Non-pigmented ciliary epithelial cell (primary cell): ENCODE measurements at regions not wholly inside any gene's neighbourhood (a gene's known extent, or its start where the extent isn't known, plus 50 kb on each side); places are given as distances from the start of the nearest gene placed in this dataset.

Source experiments
- DNase-seq: peaks from one replicate; pipeline ENCODE4 v3.0.0-alpha.2; 2010; ENCODE audit warnings: low read depth

DNA sequence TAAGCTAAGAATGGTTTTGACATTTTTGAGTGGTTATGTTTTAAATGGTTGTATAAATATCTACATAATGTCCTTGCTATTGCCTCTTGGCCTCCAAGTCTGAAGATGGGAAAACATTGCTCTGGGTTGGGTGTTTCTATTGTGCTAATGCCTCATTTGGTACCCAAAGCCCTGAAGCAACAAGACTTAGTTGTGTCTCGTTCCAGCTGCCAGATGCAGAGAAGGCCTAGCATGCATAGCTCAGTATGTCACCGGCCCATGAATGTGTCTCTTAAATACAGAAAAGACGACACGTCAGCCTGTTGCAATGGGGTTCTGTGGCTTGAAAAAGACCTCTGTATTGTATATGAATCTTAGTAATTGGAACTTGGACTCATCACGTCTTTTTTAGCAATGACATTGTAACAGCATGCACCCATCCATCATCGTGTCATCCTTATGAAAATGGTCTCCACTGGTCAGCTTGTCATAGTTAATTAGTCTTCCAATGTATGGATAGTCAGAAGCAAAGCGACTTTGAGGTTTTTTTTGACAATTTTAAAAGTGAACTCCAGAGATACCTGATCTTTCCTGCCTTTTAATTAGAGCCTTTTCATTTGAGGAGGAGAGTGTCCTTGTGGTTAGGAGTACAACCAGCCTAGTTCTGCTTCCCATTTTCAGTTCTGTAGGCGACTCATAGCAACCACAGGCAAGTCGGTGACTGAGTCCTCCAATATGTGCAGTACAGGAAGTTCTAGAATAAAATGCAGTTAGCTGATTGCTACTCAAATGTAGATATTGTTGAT is 126.4 kb upstream of the GATB start:
- no peak for DNase-seq

- DNase-seq, result no peak
These were observed 124.3 kb upstream of the GATB start for GRCh38 chr4:151885123-151885522.

GRCh38 chr4:151883747-151884146 is 122.9 kb upstream of the GATB start:
- no peak for DNase-seq

GRCh38 chr4:151882072-151882803 is 121.4 kb upstream of the GATB start:
- no peak for DNase-seq

GRCh38 chr4:151879705-151880445 is 119.1 kb upstream of the GATB start:
- no peak for DNase-seq

- no peak for DNase-seq
These were observed 115.7 kb upstream of the GATB start for GRCh38 chr4:151876381-151876988.

DNA sequence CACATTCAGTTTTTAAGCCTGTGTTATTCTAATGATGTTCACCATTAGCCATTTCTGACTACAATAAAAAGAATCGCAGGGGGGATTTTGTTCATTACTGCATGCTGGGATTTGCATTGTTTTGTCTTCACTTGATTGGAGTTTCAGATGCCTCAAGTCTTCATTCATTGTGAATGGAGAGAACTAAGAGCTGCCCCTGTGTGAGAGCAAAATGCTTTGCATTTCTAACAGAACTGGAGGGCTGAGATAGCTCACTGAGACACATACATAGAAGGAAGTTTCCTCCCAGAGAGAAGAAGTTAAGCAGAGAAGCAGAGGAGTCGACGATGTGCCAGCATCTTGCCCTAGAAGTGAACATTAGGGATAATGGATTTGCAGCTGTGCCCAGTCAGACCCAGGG is 113.5 kb upstream of the GATB start:
- DNase-seq, result no peak

DNA sequence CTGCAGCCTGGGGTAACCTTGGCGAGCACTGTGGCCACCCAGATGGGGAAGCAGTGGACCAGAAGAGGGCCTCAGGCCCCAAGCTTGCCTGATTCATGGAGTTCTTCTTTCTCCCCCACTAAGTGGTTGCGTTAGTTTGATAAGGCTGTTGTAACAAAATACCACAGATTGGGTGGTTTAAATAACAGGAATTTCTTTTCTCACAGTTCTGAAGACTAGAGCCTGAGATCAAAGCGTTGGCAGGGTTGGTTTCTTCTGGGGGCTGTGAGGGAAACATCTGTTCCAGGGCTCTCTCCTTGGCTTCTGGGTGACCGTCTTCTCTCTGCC is 105.7 kb upstream of the GATB start:
- DNase-seq, result no peak

DNA sequence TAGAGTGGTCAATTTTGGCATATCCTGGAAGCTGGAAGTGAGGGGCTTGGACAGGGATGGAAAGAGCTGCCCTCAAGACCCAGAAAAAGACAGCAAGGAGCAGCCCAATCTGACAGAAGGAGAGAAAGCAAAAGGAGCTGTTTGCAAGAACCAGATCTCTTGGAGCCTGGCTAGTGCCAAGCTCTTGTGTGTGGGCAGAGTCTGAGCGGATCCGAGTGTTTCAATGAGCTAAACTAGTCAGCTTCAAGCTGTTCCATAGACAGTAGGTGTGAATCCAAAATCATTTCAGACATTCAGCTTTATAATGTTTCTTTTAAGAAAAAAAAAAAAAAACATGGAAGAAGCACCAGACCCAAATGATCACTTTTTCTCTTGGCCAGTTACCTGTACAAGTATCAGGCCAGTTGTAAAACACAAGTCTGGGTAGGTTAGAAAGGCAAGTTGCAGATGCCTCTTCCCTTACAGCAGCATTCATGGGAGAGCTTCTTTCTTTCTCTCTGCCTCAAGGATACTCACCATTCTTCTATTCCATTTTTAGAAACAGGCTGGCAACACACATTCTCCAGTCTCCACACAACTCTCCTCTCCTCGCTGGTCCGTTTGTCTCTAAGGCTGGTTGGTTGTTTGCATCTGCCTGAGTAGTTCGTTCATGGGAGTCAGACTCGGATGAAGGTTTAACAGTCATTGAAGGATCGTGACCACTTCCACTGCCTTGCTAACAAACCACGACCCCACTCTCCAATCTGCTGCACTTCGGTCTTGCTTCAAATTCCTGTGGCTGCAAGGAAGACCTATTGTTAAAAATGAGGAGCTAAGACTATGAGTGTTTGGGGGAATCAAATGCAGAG is 105.2 kb upstream of the GATB start:
- DNase-seq, result no peak

- DNase-seq, result no peak
These were observed 104.5 kb upstream of the GATB start for GRCh38 chr4:151865312-151865711.

DNA sequence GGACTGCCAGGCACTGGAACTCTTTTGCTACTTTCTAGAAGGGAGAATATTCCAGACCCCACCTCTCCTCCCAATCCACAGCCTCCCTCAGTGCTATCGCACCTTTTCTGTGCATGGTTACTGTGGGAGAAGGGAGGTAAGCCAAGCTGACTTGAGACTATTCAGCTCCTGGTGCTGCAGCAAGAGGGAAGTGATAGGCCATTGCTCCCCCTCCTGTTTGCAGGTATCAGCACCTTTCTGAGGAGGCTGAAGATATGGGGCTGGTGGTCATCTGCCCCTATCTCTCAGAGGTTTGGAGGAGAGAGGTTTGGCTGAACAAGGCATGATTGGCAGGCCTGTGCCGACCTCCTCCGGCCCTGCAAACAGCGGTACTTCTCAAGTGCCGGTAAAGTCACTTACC is 103.3 kb upstream of the GATB start:
- DNase-seq, result no peak

- DNase-seq, result no peak
These were observed 102.0 kb upstream of the GATB start for GRCh38 chr4:151862766-151863165.

DNA sequence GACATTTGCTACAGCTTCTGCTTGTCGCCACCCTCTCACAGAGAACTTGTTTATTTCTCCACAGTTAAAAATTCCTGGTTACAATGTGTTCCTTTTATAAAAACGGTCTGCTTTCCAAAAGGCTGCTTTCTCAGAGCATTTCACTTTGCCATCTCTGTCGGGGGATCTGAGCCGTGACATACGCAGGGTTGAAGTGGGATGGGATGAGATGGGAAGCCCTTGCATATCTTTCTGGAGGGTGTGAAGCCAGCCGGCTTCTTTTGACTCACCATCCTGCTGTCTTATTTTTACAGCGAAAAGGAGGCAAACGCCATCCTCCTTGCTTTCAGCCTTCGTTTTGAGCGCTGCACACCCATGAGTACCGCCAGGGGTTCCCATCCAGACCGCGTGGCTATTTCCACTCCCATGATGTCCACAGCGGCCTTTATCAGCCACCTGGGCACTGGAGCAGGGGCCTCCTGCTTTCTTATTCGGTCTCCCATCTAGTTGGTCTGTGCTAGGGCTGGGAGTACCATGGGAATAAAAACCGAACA is 99.8 kb upstream of the GATB start:
- DNase-seq, result no peak

DNA sequence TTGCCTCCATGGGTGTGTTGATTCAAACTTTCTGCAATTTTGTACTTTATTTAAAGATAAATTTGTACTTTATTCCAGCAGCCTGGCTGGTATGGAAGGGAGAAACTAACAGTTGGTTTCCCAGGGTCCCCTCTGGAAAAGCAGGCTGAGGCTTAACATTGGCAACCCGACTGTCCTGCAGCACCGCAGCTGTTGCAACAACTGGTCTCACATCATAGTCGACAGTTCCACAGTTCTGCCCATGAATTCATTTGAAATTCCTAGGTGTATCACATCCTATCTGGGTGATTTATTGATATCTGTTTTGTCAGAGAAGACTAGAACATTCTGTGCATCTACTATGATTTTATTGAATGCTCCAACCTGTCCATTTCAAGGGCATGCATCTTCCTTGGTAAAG is 98.8 kb upstream of the GATB start:
- no peak for DNase-seq

DNA sequence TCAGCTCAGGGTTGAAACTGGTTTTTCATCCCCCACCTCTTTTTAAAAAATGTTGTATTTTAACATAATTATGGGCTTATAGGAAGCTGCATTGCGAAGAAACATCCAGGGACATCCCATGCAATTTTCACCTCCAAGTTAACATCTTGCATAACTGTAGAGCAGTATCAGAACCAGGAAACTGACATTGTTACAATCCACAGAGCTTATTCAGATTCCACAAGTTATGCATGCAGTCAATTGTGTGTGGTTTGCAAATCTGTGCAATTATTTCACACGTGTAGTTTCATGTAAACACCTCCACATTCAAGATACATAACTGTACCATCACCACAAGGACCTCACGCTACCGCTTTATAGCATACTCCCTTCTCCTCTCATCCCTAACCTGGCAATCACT is 97.5 kb upstream of the GATB start:
- no peak for DNase-seq

- no peak for DNase-seq
These were observed 96.6 kb upstream of the GATB start for GRCh38 chr4:151857368-151857767.

GRCh38 chr4:151855747-151856146 is 94.9 kb upstream of the GATB start:
- DNase-seq, result no peak

GRCh38 chr4:151854731-151855130 is 93.9 kb upstream of the GATB start:
- no peak for DNase-seq

DNA sequence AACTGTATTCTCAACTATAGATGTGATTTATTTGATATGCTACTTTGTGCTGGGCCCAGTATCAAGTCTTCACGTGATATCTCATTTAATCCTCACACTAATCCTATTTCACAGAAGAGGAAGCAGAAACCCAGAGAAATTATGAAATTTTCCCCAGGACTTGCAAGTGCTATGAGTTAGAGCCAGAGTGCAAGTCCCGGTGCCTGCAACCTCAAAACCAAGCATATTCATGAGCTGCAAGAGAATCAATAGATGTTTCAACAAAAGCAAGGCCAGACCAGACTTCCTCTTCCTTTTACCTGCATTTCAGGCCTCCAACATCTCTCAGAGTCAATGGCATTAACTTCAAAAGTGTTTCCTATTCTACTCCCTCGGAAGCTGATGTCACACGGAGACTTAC is 92.2 kb upstream of the GATB start:
- no peak for DNase-seq

- DNase-seq, result no peak
These were observed 91.4 kb upstream of the GATB start for GRCh38 chr4:151852202-151852601.

GRCh38 chr4:151851354-151851753 is 90.5 kb upstream of the GATB start:
- DNase-seq, result no peak
